ENCODE measurements at regions not wholly inside any gene's neighbourhood (a gene's known extent, or its start where the extent isn't known, plus 50 kb on each side); places are given as distances from the start of the nearest gene placed in this dataset.

DNA sequence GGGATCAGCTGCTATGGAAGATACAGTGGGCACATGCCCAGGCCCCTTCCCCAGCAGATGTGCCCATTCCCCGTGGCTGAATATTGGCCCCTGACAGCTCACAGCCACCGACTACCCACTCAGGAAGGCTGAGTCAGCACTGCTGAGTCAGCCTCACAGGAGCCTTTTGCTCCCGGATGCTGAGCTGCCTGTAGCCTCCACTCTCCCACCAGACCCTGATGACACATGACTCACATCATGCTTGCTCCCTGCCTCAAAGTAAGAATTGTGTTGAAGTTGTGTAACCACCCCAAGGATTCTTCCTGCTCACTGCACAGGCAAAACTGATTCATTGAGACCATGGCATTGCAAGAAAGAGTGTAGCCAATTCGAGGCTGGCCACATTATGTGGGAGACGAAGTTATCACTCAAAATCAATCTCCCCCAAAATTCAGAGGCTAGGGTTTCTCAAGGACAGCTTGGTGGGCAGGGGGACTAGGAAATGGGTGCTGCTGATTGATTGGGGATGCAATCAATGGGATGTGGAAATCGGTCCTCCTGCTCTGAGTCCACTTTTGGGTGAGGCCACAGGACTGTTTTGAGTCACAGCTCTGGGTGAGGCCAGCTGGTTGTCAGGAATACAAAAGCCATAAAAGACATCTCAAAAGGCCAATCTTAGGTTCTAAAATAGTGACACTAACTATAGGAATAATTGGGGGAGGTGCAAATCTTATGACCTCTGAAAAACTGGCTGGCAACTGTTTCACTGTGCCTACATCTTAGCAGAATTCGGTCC, 556.6 kb upstream of the CDH4 start:
- TF ChIP-seq EZH2 (IDR thresholded peaks at IDR 0.05; ENCODE audit: low read length, unreplicated experiment) (no peak), EZH2phosphoT487 (IDR thresholded peaks at IDR 0.05; ENCODE audit: borderline replicate concordance, low read length) (no peak)
- TF ChIP-seq, protein P1, sequence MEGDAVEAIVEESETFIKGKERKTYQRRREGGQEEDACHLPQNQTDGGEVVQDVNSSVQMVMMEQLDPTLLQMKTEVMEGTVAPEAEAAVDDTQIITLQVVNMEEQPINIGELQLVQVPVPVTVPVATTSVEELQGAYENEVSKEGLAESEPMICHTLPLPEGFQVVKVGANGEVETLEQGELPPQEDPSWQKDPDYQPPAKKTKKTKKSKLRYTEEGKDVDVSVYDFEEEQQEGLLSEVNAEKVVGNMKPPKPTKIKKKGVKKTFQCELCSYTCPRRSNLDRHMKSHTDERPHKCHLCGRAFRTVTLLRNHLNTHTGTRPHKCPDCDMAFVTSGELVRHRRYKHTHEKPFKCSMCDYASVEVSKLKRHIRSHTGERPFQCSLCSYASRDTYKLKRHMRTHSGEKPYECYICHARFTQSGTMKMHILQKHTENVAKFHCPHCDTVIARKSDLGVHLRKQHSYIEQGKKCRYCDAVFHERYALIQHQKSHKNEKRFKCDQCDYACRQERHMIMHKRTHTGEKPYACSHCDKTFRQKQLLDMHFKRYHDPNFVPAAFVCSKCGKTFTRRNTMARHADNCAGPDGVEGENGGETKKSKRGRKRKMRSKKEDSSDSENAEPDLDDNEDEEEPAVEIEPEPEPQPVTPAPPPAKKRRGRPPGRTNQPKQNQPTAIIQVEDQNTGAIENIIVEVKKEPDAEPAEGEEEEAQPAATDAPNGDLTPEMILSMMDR (conservative IDR thresholded peaks at IDR 0.05; ENCODE audit: low read depth, low read length) = no peak
